ENCODE measurements at regions not wholly inside any gene's neighbourhood (a gene's known extent, or its start where the extent isn't known, plus 50 kb on each side); places are given as distances from the start of the nearest gene placed in this dataset.

GRCh38 chr6:14673201-14673600 is 555.6 kb downstream of the CD83 start:
- no peak for TF ChIP-seq EZH2 (IDR thresholded peaks at IDR 0.05)
- TF ChIP-seq ELF1 (IDR thresholded peaks at IDR 0.05; ENCODE audit: borderline replicate concordance, low read depth): no peak
- no peak for TF ChIP-seq SRF (IDR thresholded peaks at IDR 0.05; ENCODE audit: low read depth)
- no peak for TF ChIP-seq POLR2A (IDR thresholded peaks at IDR 0.05; ENCODE audit: borderline replicate concordance, extremely low read depth, insufficient read depth, insufficient read length)
- no peak for TF ChIP-seq POLR2AphosphoS5 (IDR thresholded peaks at IDR 0.05; ENCODE audit: low read depth, low read length)
- TF ChIP-seq, protein P1, sequence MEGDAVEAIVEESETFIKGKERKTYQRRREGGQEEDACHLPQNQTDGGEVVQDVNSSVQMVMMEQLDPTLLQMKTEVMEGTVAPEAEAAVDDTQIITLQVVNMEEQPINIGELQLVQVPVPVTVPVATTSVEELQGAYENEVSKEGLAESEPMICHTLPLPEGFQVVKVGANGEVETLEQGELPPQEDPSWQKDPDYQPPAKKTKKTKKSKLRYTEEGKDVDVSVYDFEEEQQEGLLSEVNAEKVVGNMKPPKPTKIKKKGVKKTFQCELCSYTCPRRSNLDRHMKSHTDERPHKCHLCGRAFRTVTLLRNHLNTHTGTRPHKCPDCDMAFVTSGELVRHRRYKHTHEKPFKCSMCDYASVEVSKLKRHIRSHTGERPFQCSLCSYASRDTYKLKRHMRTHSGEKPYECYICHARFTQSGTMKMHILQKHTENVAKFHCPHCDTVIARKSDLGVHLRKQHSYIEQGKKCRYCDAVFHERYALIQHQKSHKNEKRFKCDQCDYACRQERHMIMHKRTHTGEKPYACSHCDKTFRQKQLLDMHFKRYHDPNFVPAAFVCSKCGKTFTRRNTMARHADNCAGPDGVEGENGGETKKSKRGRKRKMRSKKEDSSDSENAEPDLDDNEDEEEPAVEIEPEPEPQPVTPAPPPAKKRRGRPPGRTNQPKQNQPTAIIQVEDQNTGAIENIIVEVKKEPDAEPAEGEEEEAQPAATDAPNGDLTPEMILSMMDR (IDR thresholded peaks at IDR 0.05 in 2 of 3, conservative IDR thresholded peaks at IDR 0.05 in 1 of 3; ENCODE audit: borderline replicate concordance in 1 of 3, insufficient read depth in 1 of 3, low read depth in 2 of 3, low read length in 2 of 3): no peak
- TF ChIP-seq SIN3A (IDR thresholded peaks at IDR 0.05; ENCODE audit: low read depth): no peak
- TF ChIP-seq ZNF274 (IDR thresholded peaks at IDR 0.05; ENCODE audit: low read depth, low read length): no peak
- TF ChIP-seq TCF7L2 (IDR thresholded peaks at IDR 0.05; ENCODE audit: borderline replicate concordance, extremely low read depth, insufficient read depth, insufficient read length): no peak
- TF ChIP-seq SP1 (IDR thresholded peaks at IDR 0.05; ENCODE audit: low read depth): no peak
- TF ChIP-seq ZBTB33 (IDR thresholded peaks at IDR 0.05; ENCODE audit: extremely low read depth, insufficient replicate concordance, low read length): no peak
- TF ChIP-seq RAD21 (IDR thresholded peaks at IDR 0.05; ENCODE audit: low read depth): no peak
- TF ChIP-seq MAX (IDR thresholded peaks at IDR 0.05): no peak

Measured in HCT116 (cell line).